GM12865 (cell line): ENCODE measurements at regions not wholly inside any gene's neighbourhood (a gene's known extent, or its start where the extent isn't known, plus 50 kb on each side); places are given as distances from the start of the nearest gene placed in this dataset.

Source experiments
- DNase-seq: peaks from one replicate; pipeline ENCODE4 v3.0.0; 2010; ENCODE audit warnings: low read depth
- H3K4me3 ChIP-seq: 2 replicates; pipeline ENCODE4 v1.5.1; 2011; ENCODE audit warnings: mild to moderate bottlenecking, low read depth, low read length, control low read depth
- CTCF ChIP-seq: IDR thresholded peaks from 2 replicates; pipeline ENCODE4 v1.5.1; 2011; ENCODE audit warnings: low read length, control low read depth, low read depth, inconsistent platforms; ENCODE audit not compliant: insufficient read depth; ENCODE audit errors: missing control alignments

GRCh38 chr10:130461631-130462030 is 325.4 kb downstream of the GLRX3 start:
- H3K4me3 ChIP-seq = no peak overlapping the region
- no peak for DNase-seq
- no peak for TF ChIP-seq CTCF

GRCh38 chr10:130463104-130463875 is 327.1 kb downstream of the GLRX3 start:
- TF ChIP-seq CTCF = no peak
- no peak for DNase-seq

GRCh38 chr10:130463876-130464364 is 327.7 kb downstream of the GLRX3 start:
- DNase-seq = no peak
- H3K4me3 ChIP-seq = no peak overlapping the region
- no peak for TF ChIP-seq CTCF

More at GRCh38 chr10:130463104-130463875, 327.1 kb downstream of the GLRX3 start:
- no peak overlapping the region for H3K4me3 ChIP-seq

- no peak for TF ChIP-seq CTCF
- no peak for DNase-seq
These were observed 328.2 kb downstream of the GLRX3 start for GRCh38 chr10:130464426-130464825.

GRCh38 chr10:130466271-130466997 is 330.2 kb downstream of the GLRX3 start:
- no peak for TF ChIP-seq CTCF
- DNase-seq = no peak
- H3K4me3 ChIP-seq = no peak overlapping the region

More at GRCh38 chr10:130464426-130464825, 328.2 kb downstream of the GLRX3 start:
- no peak overlapping the region for H3K4me3 ChIP-seq

GRCh38 chr10:130470286-130470685 is 334.1 kb downstream of the GLRX3 start:
- no peak for DNase-seq
- no peak for TF ChIP-seq CTCF
- H3K4me3 ChIP-seq = no peak overlapping the region

- TF ChIP-seq CTCF = no peak
- H3K4me3 ChIP-seq = no peak overlapping the region
- no peak for DNase-seq
These were observed 334.8 kb downstream of the GLRX3 start for GRCh38 chr10:130470973-130471372.
